Fibroblast of peridontal ligament (primary cell): ENCODE measurements at regions not wholly inside any gene's neighbourhood (a gene's known extent, or its start where the extent isn't known, plus 50 kb on each side); places are given as distances from the start of the nearest gene placed in this dataset.
"Not testable (repeated sequence)": the region's sequence is repeated elsewhere in the genome, so short reads cannot be mapped to it uniquely, and the experiment has no call there.

Source experiments
- DNase-seq: peaks from one replicate; pipeline ENCODE4 v3.0.0-alpha.2; 2010; ENCODE audit errors: extremely low read depth

- DNase-seq = no peak
Observed at GRCh38 chr3:20401253-20401652, 215.2 kb upstream of the SGO1 start.

GRCh38 chr3:20400686-20401085 is 214.7 kb upstream of the SGO1 start:
- DNase-seq = no peak

- DNase-seq = no peak
Observed at GRCh38 chr3:20400281-20400680, 214.3 kb upstream of the SGO1 start.

GRCh38 chr3:20396335-20396734 is 210.3 kb upstream of the SGO1 start:
- DNase-seq = no peak

- DNase-seq = no peak
Observed at GRCh38 chr3:20395692-20396091, 209.7 kb upstream of the SGO1 start.

- no peak for DNase-seq
Observed at GRCh38 chr3:20394243-20394642, 208.2 kb upstream of the SGO1 start.

GRCh38 chr3:20391644-20392043 is 205.6 kb upstream of the SGO1 start:
- no peak for DNase-seq

- DNase-seq = no peak
Observed at GRCh38 chr3:20388971-20389370, 203.0 kb upstream of the SGO1 start.

- no peak for DNase-seq
Observed at GRCh38 chr3:20380295-20380694, 194.3 kb upstream of the SGO1 start.

GRCh38 chr3:20378315-20378714 is 192.3 kb upstream of the SGO1 start:
- DNase-seq = no peak

GRCh38 chr3:20376665-20377217 is 190.7 kb upstream of the SGO1 start:
- no peak for DNase-seq

- no peak for DNase-seq
Observed at GRCh38 chr3:20375302-20375701, 189.3 kb upstream of the SGO1 start.

- not testable (repeated sequence) for DNase-seq
Observed at GRCh38 chr3:20370273-20371063, 184.5 kb upstream of the SGO1 start.

GRCh38 chr3:20361000-20361399 is 175.0 kb upstream of the SGO1 start:
- DNase-seq = no peak

GRCh38 chr3:20353286-20353685 is 167.3 kb upstream of the SGO1 start:
- no peak for DNase-seq

- DNase-seq = no peak
Observed at GRCh38 chr3:20352546-20353179, 166.7 kb upstream of the SGO1 start.

- DNase-seq = no peak
Observed at GRCh38 chr3:20350449-20350848, 164.4 kb upstream of the SGO1 start.

- no peak for DNase-seq
Observed at GRCh38 chr3:20346916-20347315, 160.9 kb upstream of the SGO1 start.

- no peak for DNase-seq
Observed at GRCh38 chr3:20346369-20346768, 160.4 kb upstream of the SGO1 start.

- DNase-seq = no peak
Observed at GRCh38 chr3:20344400-20344959, 158.5 kb upstream of the SGO1 start.

- no peak for DNase-seq
Observed at GRCh38 chr3:20343790-20344189, 157.8 kb upstream of the SGO1 start.

- peak; percentile 75 for DNase-seq
Observed at GRCh38 chr3:20340324-20340928, 154.4 kb upstream of the SGO1 start.
